HFFc6 (cell line): ENCODE measurements at regions not wholly inside any gene's neighbourhood (a gene's known extent, or its start where the extent isn't known, plus 50 kb on each side); places are given as distances from the start of the nearest gene placed in this dataset.

Experiments
- DNase-seq: peaks from one replicate; pipeline ENCODE4 v3.0.0-alpha.2; 2018
- H3K27ac Mint-ChIP-seq: 2 replicates; pipeline ENCODE4 v1.8.0; 2020; ENCODE audit warnings: mild to moderate bottlenecking, mixed read lengths
- H3K27me3 Mint-ChIP-seq: 2 replicates; pipeline ENCODE4 v1.8.0; 2021; ENCODE audit warnings: mild to moderate bottlenecking, moderate library complexity, mixed read lengths; ENCODE audit not compliant: insufficient read depth
- H3K36me3 Mint-ChIP-seq: 2 replicates; pipeline ENCODE4 v1.8.0; 2021; ENCODE audit warnings: low read depth, mixed read lengths
- H3K4me1 Mint-ChIP-seq: 2 replicates; pipeline ENCODE4 v1.8.0; 2020; ENCODE audit warnings: low read depth, mixed read lengths
- H3K4me3 Mint-ChIP-seq: 2 replicates; pipeline ENCODE4 v1.8.0; 2020; ENCODE audit warnings: mild to moderate bottlenecking, moderate library complexity, mixed read lengths
- H3K9me3 Mint-ChIP-seq: 2 replicates; pipeline ENCODE4 v1.8.0; 2020; ENCODE audit warnings: mild to moderate bottlenecking, mixed read lengths
- CTCF ChIP-seq: fragments of 200-600 bp; sonication (generic); IDR thresholded peaks from 2 replicates; pipeline ENCODE4 v1.5.0; 2021; ENCODE audit warnings: antibody characterized with exemption, mild to moderate bottlenecking

GRCh38 chr2:18067588-18068384 is 189.3 kb downstream of the KCNS3 start:
- H3K27me3 Mint-ChIP-seq, result no peaks in the 10 kb centered on the region; the same call in 1 of the 2 replicates
- no peak for TF ChIP-seq CTCF
- no peak overlapping the region for H3K27ac Mint-ChIP-seq

GRCh38 chr2:18066894-18067293 is 188.4 kb downstream of the KCNS3 start:
- H3K27ac Mint-ChIP-seq, result no peak overlapping the region
- TF ChIP-seq CTCF, result no peak
- H3K4me3 Mint-ChIP-seq, result no peak overlapping the region
- H3K4me1 Mint-ChIP-seq, result no peaks in the 10 kb centered on the region
- H3K27me3 Mint-ChIP-seq, result peaks cover 6% of the 10 kb centered on the region; the same call in 1 of the 2 replicates
- no peaks in the 10 kb centered on the region for H3K9me3 Mint-ChIP-seq
- no peaks in the 10 kb centered on the region for H3K36me3 Mint-ChIP-seq
- DNase-seq, result no peak

More at GRCh38 chr2:18067588-18068384, 189.3 kb downstream of the KCNS3 start:
- DNase-seq, result no peak
- no peaks in the 10 kb centered on the region for H3K36me3 Mint-ChIP-seq
- no peaks in the 10 kb centered on the region for H3K9me3 Mint-ChIP-seq
- H3K4me1 Mint-ChIP-seq, result no peaks in the 10 kb centered on the region
- H3K4me3 Mint-ChIP-seq, result no peak overlapping the region

GRCh38 chr2:18066066-18066465 is 187.6 kb downstream of the KCNS3 start:
- Mint-ChIP-seq H3K9me3 (no peaks in the 10 kb centered on the region), H3K27ac (no peak overlapping the region), H3K4me1 (no peaks in the 10 kb centered on the region), H3K36me3 (no peaks in the 10 kb centered on the region), H3K27me3 (peaks cover 6% of the 10 kb centered on the region; the same call in 1 of the 2 replicates), H3K4me3 (no peak overlapping the region)
- no peak for TF ChIP-seq CTCF
- DNase-seq, result no peak

GRCh38 chr2:18065249-18065648 is 186.8 kb downstream of the KCNS3 start:
- Mint-ChIP-seq H3K4me1 (no peaks in the 10 kb centered on the region), H3K27ac (no peak overlapping the region), H3K36me3 (no peaks in the 10 kb centered on the region), H3K27me3 (peaks cover 9% of the 10 kb centered on the region), H3K9me3 (no peaks in the 10 kb centered on the region), H3K4me3 (no peak overlapping the region)
- no peak for TF ChIP-seq CTCF
- no peak for DNase-seq

- peaks cover 9% of the 10 kb centered on the region for H3K27me3 Mint-ChIP-seq
- TF ChIP-seq CTCF, result no peak
- H3K4me1 Mint-ChIP-seq, result no peaks in the 10 kb centered on the region
- H3K27ac Mint-ChIP-seq, result no peak overlapping the region
- no peak overlapping the region for H3K4me3 Mint-ChIP-seq
- H3K36me3 Mint-ChIP-seq, result no peaks in the 10 kb centered on the region
- H3K9me3 Mint-ChIP-seq, result no peaks in the 10 kb centered on the region
- DNase-seq, result no peak
Measured at GRCh38 chr2:18063826-18064470, 185.5 kb downstream of the KCNS3 start.
